ENCODE measurements at regions not wholly inside any gene's neighbourhood (a gene's known extent, or its start where the extent isn't known, plus 50 kb on each side); places are given as distances from the start of the nearest gene placed in this dataset.
"Not testable (repeated sequence)": the region's sequence is repeated elsewhere in the genome, so short reads cannot be mapped to it uniquely, and the experiment has no call there.

GRCh38 chr18:35810520-35810919, 162.0 kb upstream of the RMP24 start:
- ChIA-PET CTCF (no interaction called here), POLR2A (no interaction called here)
- H3K4me3 ChIP-seq (ENCODE audit: low read depth, low read length) = no peak overlapping the region
- H3K27me3 ChIP-seq (ENCODE audit: control insufficient read depth, insufficient read depth, low read length) = peaks cover 3% of the 10 kb centered on the region
- DNase-seq (ENCODE audit: low read depth, low spot score) = no peak
- no peak overlapping the region for H3K27ac ChIP-seq (ENCODE audit: low read depth, low read length)
- H3K9me3 ChIP-seq (ENCODE audit: control insufficient read depth, insufficient read depth, low read length) = no peaks in the 10 kb centered on the region
- TF ChIP-seq CTCF (IDR thresholded peaks at IDR 0.05; ENCODE audit: low read depth, low read length) = no peak

- no peak overlapping the region for H3K27ac ChIP-seq (ENCODE audit: low read depth, low read length)
- no peak overlapping the region for H3K4me3 ChIP-seq (ENCODE audit: low read depth, low read length)
- DNase-seq (ENCODE audit: low read depth, low spot score) = no peak
- H3K27me3 ChIP-seq (ENCODE audit: control insufficient read depth, insufficient read depth, low read length) = peaks cover 3% of the 10 kb centered on the region
- ChIA-PET POLR2A (no interaction called here), CTCF (no interaction called here)
- no peaks in the 10 kb centered on the region for H3K9me3 ChIP-seq (ENCODE audit: control insufficient read depth, insufficient read depth, low read length)
- no peak for TF ChIP-seq CTCF (IDR thresholded peaks at IDR 0.05; ENCODE audit: low read depth, low read length)
Observed at GRCh38 chr18:35811896-35812295, 160.6 kb upstream of the RMP24 start.

GRCh38 chr18:35815011-35815410, 157.5 kb upstream of the RMP24 start:
- POLR2A ChIA-PET; CTCF ChIA-PET; H3K27ac ChIP-seq (ENCODE audit: low read depth, low read length); H3K4me3 ChIP-seq (ENCODE audit: low read depth, low read length); H3K9me3 ChIP-seq (ENCODE audit: control insufficient read depth, insufficient read depth, low read length); DNase-seq (ENCODE audit: low read depth, low spot score); H3K27me3 ChIP-seq (ENCODE audit: control insufficient read depth, insufficient read depth, low read length): not testable (repeated sequence)

GRCh38 chr18:35816003-35816402, 156.5 kb upstream of the RMP24 start:
- Histone ChIP-seq H3K27me3 (ENCODE audit: control insufficient read depth, insufficient read depth, low read length) (no peaks in the 10 kb centered on the region), H3K4me3 (ENCODE audit: low read depth, low read length) (no peak overlapping the region), H3K27ac (ENCODE audit: low read depth, low read length) (no peak overlapping the region), H3K9me3 (ENCODE audit: control insufficient read depth, insufficient read depth, low read length) (no peaks in the 10 kb centered on the region)
- no peak for TF ChIP-seq CTCF (IDR thresholded peaks at IDR 0.05; ENCODE audit: low read depth, low read length)
- POLR2A ChIA-PET = no interaction called here
- CTCF ChIA-PET = no interaction called here
- DNase-seq (ENCODE audit: low read depth, low spot score) = no peak

- Histone ChIP-seq H3K4me3 (ENCODE audit: low read depth, low read length) (no peak overlapping the region), H3K9me3 (ENCODE audit: control insufficient read depth, insufficient read depth, low read length) (no peaks in the 10 kb centered on the region), H3K27me3 (ENCODE audit: control insufficient read depth, insufficient read depth, low read length) (no peaks in the 10 kb centered on the region), H3K27ac (ENCODE audit: low read depth, low read length) (no peak overlapping the region)
- no peak for DNase-seq (ENCODE audit: low read depth, low spot score)
- ChIA-PET POLR2A (no interaction called here), CTCF (no interaction called here)
- no peak for TF ChIP-seq CTCF (IDR thresholded peaks at IDR 0.05; ENCODE audit: low read depth, low read length)
Observed at GRCh38 chr18:35817604-35818352, 154.7 kb upstream of the RMP24 start.

- ChIA-PET POLR2A (no interaction called here), CTCF (no interaction called here)
- Histone ChIP-seq H3K27ac (ENCODE audit: low read depth, low read length) (no peak overlapping the region), H3K4me3 (ENCODE audit: low read depth, low read length) (no peak overlapping the region), H3K27me3 (ENCODE audit: control insufficient read depth, insufficient read depth, low read length) (no peaks in the 10 kb centered on the region), H3K9me3 (ENCODE audit: control insufficient read depth, insufficient read depth, low read length) (no peaks in the 10 kb centered on the region)
- no peak for DNase-seq (ENCODE audit: low read depth, low spot score)
- no peak for TF ChIP-seq CTCF (IDR thresholded peaks at IDR 0.05; ENCODE audit: low read depth, low read length)
Observed at GRCh38 chr18:35818353-35818667, 154.2 kb upstream of the RMP24 start.
